Natural killer cell (primary cell): ENCODE measurements at regions not wholly inside any gene's neighbourhood (a gene's known extent, or its start where the extent isn't known, plus 50 kb on each side); places are given as distances from the start of the nearest gene placed in this dataset.

Experiments
- ATAC-seq, 3 donors: fragments of 150-1000 bp in 2 of 3; fragments of 200-7000 bp in 1 of 3; cut with Tn5 transposase; 1 replicate in 1 of 3; 2 replicates in 2 of 3; pipeline ENCODE4 v1.10.0; 2021; ENCODE audit warnings: mild to moderate bottlenecking in 2 of 3, moderate library complexity in 2 of 3
- DNase-seq, 2 donors: peaks; one replicate each; pipeline versions ENCODE4 v3.0.0 to v3.0.0-alpha.2; 2013 to 2021; ENCODE audit warnings: mixed read lengths in 1 of 2
- H3K27ac ChIP-seq: one replicate; pipeline ENCODE4 v1.5.1; 2013; ENCODE audit warnings: mild to moderate bottlenecking, low read length
- H3K27me3 ChIP-seq: one replicate; pipeline ENCODE4 v1.6.1; 2013; ENCODE audit warnings: low read length; ENCODE audit not compliant: control insufficient read depth, insufficient read depth
- H3K36me3 ChIP-seq: one replicate; pipeline ENCODE4 v1.6.1; 2013; ENCODE audit warnings: low read length; ENCODE audit not compliant: control insufficient read depth, insufficient read depth
- H3K4me1 ChIP-seq: one replicate; pipeline ENCODE4 v1.6.1; 2013; ENCODE audit warnings: low read length; ENCODE audit not compliant: control insufficient read depth, insufficient read depth
- H3K4me3 ChIP-seq: one replicate; pipeline ENCODE4 v1.5.1; 2013; ENCODE audit warnings: low read length
- H3K9me3 ChIP-seq: one replicate; pipeline ENCODE4 v1.6.1; 2013; ENCODE audit warnings: low read length; ENCODE audit not compliant: control insufficient read depth, insufficient read depth
- H3K27ac Mint-ChIP-seq, 2 donors: one replicate each; pipeline ENCODE4 v1.8.0; 2022; ENCODE audit warnings: mild to moderate bottlenecking in 2 of 2, mixed read lengths in 2 of 2, moderate library complexity in 1 of 2
- H3K27me3 Mint-ChIP-seq, 2 donors: one replicate each; pipeline ENCODE4 v1.8.0; 2022; ENCODE audit warnings: low read depth in 2 of 2, mixed read lengths in 2 of 2
- H3K36me3 Mint-ChIP-seq: one replicate; pipeline ENCODE4 v1.8.0; 2022; ENCODE audit warnings: mixed read lengths
- H3K4me1 Mint-ChIP-seq, 2 donors: one replicate each; pipeline ENCODE4 v1.8.0; 2022; ENCODE audit warnings: mixed read lengths in 2 of 2
- H3K4me3 Mint-ChIP-seq: one replicate; pipeline ENCODE4 v1.8.0; 2022; ENCODE audit warnings: mild to moderate bottlenecking, moderate library complexity, mixed read lengths
- H3K9me3 Mint-ChIP-seq, 2 donors: one replicate each; pipeline ENCODE4 v1.8.0; 2022; ENCODE audit warnings: mixed read lengths in 2 of 2
- WGBS: methylation state at CpG from one replicate; pipeline ENCODE4 v1.1.7; 2013; ENCODE audit warnings: missing lambda C conversion rate; ENCODE audit not compliant: insufficient coverage; 5-methylcytosine and 5-hydroxymethylcytosine counted together
- intact Hi-C: fragments of 100-400 bp; cut with micrococcal nuclease; formaldehyde crosslinking; loops from one replicate; pipeline ENCODE4 v1.14.2; 2022
- TF ChIP-seq, protein P1 (sequence below): fragments of 200-600 bp; IDR thresholded peaks from one replicate; pipeline ENCODE4 v1.8.0; 2022; ENCODE audit warnings: antibody characterized with exemption

- TF ChIP-seq, protein P1, sequence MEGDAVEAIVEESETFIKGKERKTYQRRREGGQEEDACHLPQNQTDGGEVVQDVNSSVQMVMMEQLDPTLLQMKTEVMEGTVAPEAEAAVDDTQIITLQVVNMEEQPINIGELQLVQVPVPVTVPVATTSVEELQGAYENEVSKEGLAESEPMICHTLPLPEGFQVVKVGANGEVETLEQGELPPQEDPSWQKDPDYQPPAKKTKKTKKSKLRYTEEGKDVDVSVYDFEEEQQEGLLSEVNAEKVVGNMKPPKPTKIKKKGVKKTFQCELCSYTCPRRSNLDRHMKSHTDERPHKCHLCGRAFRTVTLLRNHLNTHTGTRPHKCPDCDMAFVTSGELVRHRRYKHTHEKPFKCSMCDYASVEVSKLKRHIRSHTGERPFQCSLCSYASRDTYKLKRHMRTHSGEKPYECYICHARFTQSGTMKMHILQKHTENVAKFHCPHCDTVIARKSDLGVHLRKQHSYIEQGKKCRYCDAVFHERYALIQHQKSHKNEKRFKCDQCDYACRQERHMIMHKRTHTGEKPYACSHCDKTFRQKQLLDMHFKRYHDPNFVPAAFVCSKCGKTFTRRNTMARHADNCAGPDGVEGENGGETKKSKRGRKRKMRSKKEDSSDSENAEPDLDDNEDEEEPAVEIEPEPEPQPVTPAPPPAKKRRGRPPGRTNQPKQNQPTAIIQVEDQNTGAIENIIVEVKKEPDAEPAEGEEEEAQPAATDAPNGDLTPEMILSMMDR, result no peak
- Mint-ChIP-seq H3K9me3 (peaks cover 0 to 2% of the 10 kb centered on the region in 2 donors), H3K27ac (no peak overlapping the region), H3K36me3 (no peaks in the 10 kb centered on the region), H3K4me3 (no peak overlapping the region), H3K4me1 (no peaks in the 10 kb centered on the region), H3K27me3 (peaks cover 17 to 20% of the 10 kb centered on the region in 2 donors)
- H3K9me3 ChIP-seq, result peaks cover 3% of the 10 kb centered on the region
- no CpG with 5 or more reads among the region's 2 CpGs for WGBS
- H3K4me1 ChIP-seq, result no peaks in the 10 kb centered on the region
- no peaks in the 10 kb centered on the region for H3K36me3 ChIP-seq
- no peaks in the 10 kb centered on the region for H3K27me3 ChIP-seq
- ATAC-seq, result no peak
- H3K27ac ChIP-seq, result no peak overlapping the region
- no peak overlapping the region for H3K4me3 ChIP-seq
- no peak for DNase-seq
- intact Hi-C loops, result no loop called here
These were observed 257.2 kb upstream of the ARID1B start for GRCh38 chr6:156519940-156520339.

GRCh38 chr6:156517088-156517487, 260.1 kb upstream of the ARID1B start:
- Histone ChIP-seq H3K27ac (no peak overlapping the region), H3K27me3 (no peaks in the 10 kb centered on the region), H3K36me3 (no peaks in the 10 kb centered on the region), H3K4me3 (no peak overlapping the region), H3K9me3 (peaks cover 3% of the 10 kb centered on the region), H3K4me1 (no peaks in the 10 kb centered on the region)
- ATAC-seq (no peak), DNase-seq (no peak)
- intact Hi-C loops, result no loop called here
- Mint-ChIP-seq H3K9me3 (peaks cover 0 to 2% of the 10 kb centered on the region in 2 donors), H3K27ac (no peak overlapping the region), H3K27me3 (peaks cover 20 to 31% of the 10 kb centered on the region in 2 donors), H3K4me3 (no peak overlapping the region), H3K36me3 (no peaks in the 10 kb centered on the region), H3K4me1 (no peaks in the 10 kb centered on the region)
- WGBS, result 95% methylated on average over 6 of the region's 6 CpGs
- TF ChIP-seq, protein P1, result no peak

GRCh38 chr6:156515242-156515641, 261.9 kb upstream of the ARID1B start:
- H3K4me1 ChIP-seq, result no peaks in the 10 kb centered on the region
- H3K36me3 ChIP-seq, result no peaks in the 10 kb centered on the region
- Mint-ChIP-seq H3K4me3 (no peak overlapping the region), H3K4me1 (no peaks in the 10 kb centered on the region), H3K9me3 (peaks cover 0 to 2% of the 10 kb centered on the region in 2 donors), H3K36me3 (no peaks in the 10 kb centered on the region), H3K27ac (no peak overlapping the region), H3K27me3 (peaks cover 29 to 48% of the 10 kb centered on the region in 2 donors)
- no peaks in the 10 kb centered on the region for H3K27me3 ChIP-seq
- intact Hi-C loops, result no loop called here
- TF ChIP-seq, protein P1, result no peak
- ATAC-seq (no peak), DNase-seq (no peak)
- 25% methylated on average over 4 of the region's 4 CpGs for WGBS
- H3K27ac ChIP-seq, result no peak overlapping the region
- H3K9me3 ChIP-seq, result peaks cover 3% of the 10 kb centered on the region
- no peak overlapping the region for H3K4me3 ChIP-seq

GRCh38 chr6:156513504-156513903, 263.7 kb upstream of the ARID1B start:
- Histone ChIP-seq H3K9me3 (no peaks in the 10 kb centered on the region), H3K27ac (no peak overlapping the region), H3K4me1 (no peaks in the 10 kb centered on the region), H3K27me3 (no peaks in the 10 kb centered on the region), H3K36me3 (no peaks in the 10 kb centered on the region), H3K4me3 (no peak overlapping the region)
- TF ChIP-seq, protein P1, result no peak
- Mint-ChIP-seq H3K4me3 (no peak overlapping the region), H3K36me3 (no peaks in the 10 kb centered on the region), H3K27ac (no peak overlapping the region), H3K27me3 (peaks cover 27 to 65% of the 10 kb centered on the region in 2 donors), H3K9me3 (no peaks in the 10 kb centered on the region), H3K4me1 (no peaks in the 10 kb centered on the region)
- WGBS, result 71% methylated on average over 1 of the region's 2 CpGs
- intact Hi-C loops, result no loop called here
- no peak for DNase-seq
- no peak for ATAC-seq
